ENCODE measurements at regions not wholly inside any gene's neighbourhood (a gene's known extent, or its start where the extent isn't known, plus 50 kb on each side); places are given as distances from the start of the nearest gene placed in this dataset.

DNA sequence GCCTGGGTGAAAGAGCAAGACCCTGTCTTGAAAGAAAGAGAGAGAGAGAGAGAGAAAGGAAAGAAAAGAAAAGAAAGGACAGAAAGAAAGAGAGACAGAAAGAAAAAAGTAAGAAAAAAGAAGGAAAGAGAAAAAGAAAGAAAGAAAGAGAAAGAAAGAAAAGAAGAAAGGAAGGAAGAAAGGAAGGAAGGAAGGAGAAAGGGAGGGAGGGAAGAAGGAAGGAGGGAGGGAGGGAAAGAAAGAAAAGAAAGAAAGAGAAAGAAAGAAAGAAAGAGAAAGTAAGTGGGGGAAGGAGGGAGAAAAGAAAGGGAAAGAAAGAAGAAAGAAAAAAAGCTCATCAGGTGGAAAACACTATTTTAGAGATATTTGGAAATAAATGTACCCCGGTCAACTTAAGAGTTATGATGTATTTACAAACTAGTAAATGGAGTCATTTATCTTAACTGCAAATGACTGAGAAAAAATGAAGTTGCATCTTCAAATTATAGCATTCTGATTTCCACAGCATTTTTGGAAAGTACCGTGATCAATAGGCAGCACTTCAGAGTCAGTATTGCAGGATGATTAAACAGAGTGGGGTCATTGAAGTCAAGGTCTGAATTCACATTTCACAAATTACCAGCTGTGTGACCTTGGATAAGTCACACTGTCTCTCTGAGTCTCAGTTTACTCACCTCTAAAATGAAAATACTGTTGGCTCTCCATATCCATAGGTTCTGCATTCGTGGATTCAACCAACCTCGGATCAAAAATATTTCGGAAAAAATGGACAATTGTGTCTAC is 64.1 kb upstream of the SMAD1 start:
- H3K4me1 Mint-ChIP-seq (ENCODE audit: unreplicated experiment) = no peaks in the 10 kb centered on the region
- H3K4me3 Mint-ChIP-seq (ENCODE audit: unreplicated experiment) = no peak overlapping the region
- peaks cover 2% of the 10 kb centered on the region for H3K27me3 Mint-ChIP-seq (ENCODE audit: unreplicated experiment)
- no peaks in the 10 kb centered on the region for H3K9me3 Mint-ChIP-seq (ENCODE audit: unreplicated experiment)
- H3K36me3 Mint-ChIP-seq (ENCODE audit: low read depth, unreplicated experiment) = no peaks in the 10 kb centered on the region
- TF ChIP-seq, protein P1, sequence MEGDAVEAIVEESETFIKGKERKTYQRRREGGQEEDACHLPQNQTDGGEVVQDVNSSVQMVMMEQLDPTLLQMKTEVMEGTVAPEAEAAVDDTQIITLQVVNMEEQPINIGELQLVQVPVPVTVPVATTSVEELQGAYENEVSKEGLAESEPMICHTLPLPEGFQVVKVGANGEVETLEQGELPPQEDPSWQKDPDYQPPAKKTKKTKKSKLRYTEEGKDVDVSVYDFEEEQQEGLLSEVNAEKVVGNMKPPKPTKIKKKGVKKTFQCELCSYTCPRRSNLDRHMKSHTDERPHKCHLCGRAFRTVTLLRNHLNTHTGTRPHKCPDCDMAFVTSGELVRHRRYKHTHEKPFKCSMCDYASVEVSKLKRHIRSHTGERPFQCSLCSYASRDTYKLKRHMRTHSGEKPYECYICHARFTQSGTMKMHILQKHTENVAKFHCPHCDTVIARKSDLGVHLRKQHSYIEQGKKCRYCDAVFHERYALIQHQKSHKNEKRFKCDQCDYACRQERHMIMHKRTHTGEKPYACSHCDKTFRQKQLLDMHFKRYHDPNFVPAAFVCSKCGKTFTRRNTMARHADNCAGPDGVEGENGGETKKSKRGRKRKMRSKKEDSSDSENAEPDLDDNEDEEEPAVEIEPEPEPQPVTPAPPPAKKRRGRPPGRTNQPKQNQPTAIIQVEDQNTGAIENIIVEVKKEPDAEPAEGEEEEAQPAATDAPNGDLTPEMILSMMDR (IDR thresholded peaks at IDR 0.05; ENCODE audit: unreplicated experiment) = no peak
- no peak for DNase-seq (ENCODE audit: low spot score)
- H3K27ac Mint-ChIP-seq (ENCODE audit: unreplicated experiment) = no peak overlapping the region

DNA sequence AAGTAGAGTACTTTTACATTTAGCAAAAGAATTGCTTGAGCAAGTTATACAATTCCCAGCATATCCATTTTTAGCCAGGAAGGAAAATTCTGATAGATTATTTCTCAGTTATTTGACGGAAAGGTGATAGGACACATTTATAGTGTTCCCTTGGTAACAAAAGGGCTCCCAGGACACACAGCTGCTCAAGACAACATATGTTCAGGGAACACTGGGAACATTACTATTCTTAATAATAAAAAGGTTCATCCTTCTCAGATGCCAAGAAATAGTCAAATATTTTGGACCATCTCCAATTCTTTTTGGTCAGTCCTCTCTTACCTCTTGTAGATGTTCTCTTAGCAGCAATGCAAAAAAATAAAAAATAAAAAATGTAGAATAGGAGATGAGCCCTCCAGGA is 66.8 kb upstream of the SMAD1 start:
- no peaks in the 10 kb centered on the region for H3K4me1 Mint-ChIP-seq (ENCODE audit: unreplicated experiment)
- TF ChIP-seq, protein P1 (IDR thresholded peaks at IDR 0.05; ENCODE audit: unreplicated experiment) = no peak
- H3K36me3 Mint-ChIP-seq (ENCODE audit: low read depth, unreplicated experiment) = no peaks in the 10 kb centered on the region
- no peak for DNase-seq (ENCODE audit: low spot score)
- no peak overlapping the region for H3K27ac Mint-ChIP-seq (ENCODE audit: unreplicated experiment)
- no peak overlapping the region for H3K4me3 Mint-ChIP-seq (ENCODE audit: unreplicated experiment)
- peaks cover 2% of the 10 kb centered on the region for H3K27me3 Mint-ChIP-seq (ENCODE audit: unreplicated experiment)
- no peaks in the 10 kb centered on the region for H3K9me3 Mint-ChIP-seq (ENCODE audit: unreplicated experiment)

DNA sequence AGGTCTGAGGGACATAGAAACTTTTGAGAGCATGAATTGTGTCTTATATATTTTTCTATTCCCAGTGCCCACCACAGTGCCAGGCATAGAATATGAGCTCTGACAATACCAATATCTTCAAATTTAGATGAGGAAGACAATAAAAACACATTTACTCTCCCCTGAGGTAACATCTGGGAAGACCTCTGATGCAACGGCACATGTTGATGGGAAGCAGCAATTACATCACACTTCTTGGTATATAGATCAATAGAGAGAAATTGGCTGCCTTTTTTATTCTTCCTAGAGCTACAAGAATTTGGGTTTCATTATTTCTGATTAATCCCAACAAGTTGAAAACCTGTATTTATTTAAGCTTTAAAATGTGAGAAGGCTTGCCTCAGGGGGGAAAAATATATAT is 67.4 kb upstream of the SMAD1 start:
- H3K27me3 Mint-ChIP-seq (ENCODE audit: unreplicated experiment) = peaks cover 2% of the 10 kb centered on the region
- DNase-seq (ENCODE audit: low spot score) = no peak
- TF ChIP-seq, protein P1 (IDR thresholded peaks at IDR 0.05; ENCODE audit: unreplicated experiment) = no peak
- no peaks in the 10 kb centered on the region for H3K4me1 Mint-ChIP-seq (ENCODE audit: unreplicated experiment)
- no peaks in the 10 kb centered on the region for H3K36me3 Mint-ChIP-seq (ENCODE audit: low read depth, unreplicated experiment)
- H3K27ac Mint-ChIP-seq (ENCODE audit: unreplicated experiment) = no peak overlapping the region
- no peaks in the 10 kb centered on the region for H3K9me3 Mint-ChIP-seq (ENCODE audit: unreplicated experiment)
- no peak overlapping the region for H3K4me3 Mint-ChIP-seq (ENCODE audit: unreplicated experiment)

DNA sequence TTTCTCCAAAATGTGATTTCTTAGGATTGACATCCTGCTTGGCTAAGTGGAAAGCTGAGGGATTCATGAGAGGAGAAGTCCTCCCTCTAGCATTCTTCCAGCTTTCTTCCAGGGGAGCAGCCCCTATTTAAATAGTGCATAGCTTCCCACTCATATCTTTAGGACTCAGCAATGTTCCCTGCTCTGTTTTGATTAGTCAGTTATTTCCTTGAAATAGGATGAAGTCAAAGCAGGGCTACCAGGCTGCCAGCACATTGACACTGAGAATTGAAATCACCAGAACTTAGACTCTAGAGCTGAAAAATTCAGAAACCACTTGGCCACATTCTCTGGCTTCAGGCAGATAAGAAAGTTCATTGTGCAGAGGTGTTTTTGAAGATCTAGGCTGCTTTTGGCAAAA is 74.7 kb upstream of the SMAD1 start:
- Mint-ChIP-seq H3K27me3 (ENCODE audit: unreplicated experiment) (peaks cover 4% of the 10 kb centered on the region), H3K27ac (ENCODE audit: unreplicated experiment) (no peak overlapping the region), H3K9me3 (ENCODE audit: unreplicated experiment) (no peaks in the 10 kb centered on the region), H3K36me3 (ENCODE audit: low read depth, unreplicated experiment) (no peaks in the 10 kb centered on the region), H3K4me1 (ENCODE audit: unreplicated experiment) (peaks cover 2% of the 10 kb centered on the region), H3K4me3 (ENCODE audit: unreplicated experiment) (no peak overlapping the region)
- no peak for DNase-seq (ENCODE audit: low spot score)
- TF ChIP-seq, protein P1 (IDR thresholded peaks at IDR 0.05; ENCODE audit: unreplicated experiment) = no peak

DNA sequence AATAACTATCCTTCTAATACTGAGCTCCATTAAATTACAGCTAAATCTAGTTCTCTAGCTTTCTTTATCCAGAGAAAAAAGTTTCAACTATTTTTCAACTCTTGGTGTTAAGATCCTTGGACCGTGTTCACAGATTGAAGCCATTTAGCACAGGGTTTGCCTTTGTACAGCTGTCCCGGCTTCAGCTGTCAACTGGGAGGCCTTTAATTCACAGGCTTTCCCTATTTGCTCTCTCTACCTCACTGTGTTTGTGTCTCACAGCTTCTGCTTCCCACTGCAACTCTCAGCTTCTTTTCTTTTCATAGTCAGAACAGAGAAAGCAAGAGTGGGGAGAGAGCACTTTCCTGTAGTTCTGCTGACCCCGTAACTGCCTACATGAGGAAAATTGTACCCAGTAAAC is 76.9 kb upstream of the SMAD1 start:
- H3K9me3 Mint-ChIP-seq (ENCODE audit: unreplicated experiment) = no peaks in the 10 kb centered on the region
- H3K27ac Mint-ChIP-seq (ENCODE audit: unreplicated experiment) = no peak overlapping the region
- no peaks in the 10 kb centered on the region for H3K36me3 Mint-ChIP-seq (ENCODE audit: low read depth, unreplicated experiment)
- DNase-seq (ENCODE audit: low spot score) = no peak
- TF ChIP-seq, protein P1 (IDR thresholded peaks at IDR 0.05; ENCODE audit: unreplicated experiment) = no peak
- no peak overlapping the region for H3K4me3 Mint-ChIP-seq (ENCODE audit: unreplicated experiment)
- H3K4me1 Mint-ChIP-seq (ENCODE audit: unreplicated experiment) = peaks cover 2% of the 10 kb centered on the region
- peaks cover 3% of the 10 kb centered on the region for H3K27me3 Mint-ChIP-seq (ENCODE audit: unreplicated experiment)
